ENCODE measurements at regions not wholly inside any gene's neighbourhood (a gene's known extent, or its start where the extent isn't known, plus 50 kb on each side); places are given as distances from the start of the nearest gene placed in this dataset.
A peak's percentile ranks its signal among the peaks of the same experiment; 100 is the strongest.

DNA sequence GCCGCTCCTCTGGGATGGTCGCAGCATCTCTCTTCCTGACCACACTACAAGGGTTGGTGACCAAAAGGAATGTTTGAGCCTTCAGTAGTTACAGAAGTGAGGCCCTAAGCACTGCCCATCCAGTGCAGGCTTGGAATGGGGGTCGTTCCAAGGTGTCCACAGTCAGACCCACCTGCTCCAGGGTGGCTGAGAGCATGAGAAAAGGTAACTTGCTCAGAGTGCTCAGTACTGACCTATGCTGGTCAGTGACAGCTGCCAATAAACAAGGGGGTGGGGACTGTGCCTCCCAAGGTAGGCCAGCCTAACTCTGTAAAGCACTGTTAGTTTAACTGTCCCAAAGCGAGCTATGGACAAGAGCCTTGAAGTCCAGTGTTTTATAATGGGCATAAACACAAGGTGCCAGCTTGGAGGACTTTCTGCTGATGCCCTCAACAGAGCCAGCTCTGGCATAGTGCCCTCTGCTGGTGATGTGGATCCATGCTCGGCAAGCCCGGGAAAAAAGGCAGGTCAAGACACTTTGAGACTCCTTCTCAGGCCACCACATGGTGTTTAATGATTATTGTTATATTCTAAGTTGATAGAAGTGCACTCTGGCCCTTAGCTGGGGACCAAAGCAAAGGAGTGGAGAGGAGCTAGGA, 78.1 kb upstream of the DNAH14 start:
- TF ChIP-seq, protein P1, sequence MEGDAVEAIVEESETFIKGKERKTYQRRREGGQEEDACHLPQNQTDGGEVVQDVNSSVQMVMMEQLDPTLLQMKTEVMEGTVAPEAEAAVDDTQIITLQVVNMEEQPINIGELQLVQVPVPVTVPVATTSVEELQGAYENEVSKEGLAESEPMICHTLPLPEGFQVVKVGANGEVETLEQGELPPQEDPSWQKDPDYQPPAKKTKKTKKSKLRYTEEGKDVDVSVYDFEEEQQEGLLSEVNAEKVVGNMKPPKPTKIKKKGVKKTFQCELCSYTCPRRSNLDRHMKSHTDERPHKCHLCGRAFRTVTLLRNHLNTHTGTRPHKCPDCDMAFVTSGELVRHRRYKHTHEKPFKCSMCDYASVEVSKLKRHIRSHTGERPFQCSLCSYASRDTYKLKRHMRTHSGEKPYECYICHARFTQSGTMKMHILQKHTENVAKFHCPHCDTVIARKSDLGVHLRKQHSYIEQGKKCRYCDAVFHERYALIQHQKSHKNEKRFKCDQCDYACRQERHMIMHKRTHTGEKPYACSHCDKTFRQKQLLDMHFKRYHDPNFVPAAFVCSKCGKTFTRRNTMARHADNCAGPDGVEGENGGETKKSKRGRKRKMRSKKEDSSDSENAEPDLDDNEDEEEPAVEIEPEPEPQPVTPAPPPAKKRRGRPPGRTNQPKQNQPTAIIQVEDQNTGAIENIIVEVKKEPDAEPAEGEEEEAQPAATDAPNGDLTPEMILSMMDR (conservative IDR thresholded peaks at IDR 0.05 in 1 of 2, IDR thresholded peaks at IDR 0.05 in 1 of 2; ENCODE audit: extremely low read depth in 1 of 2, insufficient read depth in 1 of 2, low read depth in 1 of 2, low read length in 2 of 2) = peak; percentile 87 to 91
- no peak for TF ChIP-seq EZH2 (IDR thresholded peaks at IDR 0.05; ENCODE audit: borderline replicate concordance, low read length)

All from mammary epithelial cell (primary cell).